Astrocyte of the cerebellum (primary cell): ENCODE measurements at regions not wholly inside any gene's neighbourhood (a gene's known extent, or its start where the extent isn't known, plus 50 kb on each side); places are given as distances from the start of the nearest gene placed in this dataset.
A peak's percentile ranks its signal among the peaks of the same experiment; 100 is the strongest.

Experiments used
- DNase-seq: peaks from one replicate; pipeline ENCODE4 v3.0.0-alpha.2; 2011; ENCODE audit warnings: low read depth
- H3K4me3 ChIP-seq: 2 replicates; pipeline ENCODE4 v1.5.1; 2011; ENCODE audit warnings: mild to moderate bottlenecking, low read depth, low read length, moderate library complexity
- in situ Hi-C: cut with HindIII; loops from 2 replicates; pipeline ENCODE4 v1.10.0; 2017; ENCODE audit warnings: low sequenced_read_pairs
- TF ChIP-seq, protein P1 (sequence below): IDR thresholded peaks from 2 replicates; pipeline ENCODE4 v1.5.1; 2012; ENCODE audit warnings: low read length, low read depth, moderate library complexity, mild to moderate bottlenecking; ENCODE audit errors: missing control alignments

DNA sequence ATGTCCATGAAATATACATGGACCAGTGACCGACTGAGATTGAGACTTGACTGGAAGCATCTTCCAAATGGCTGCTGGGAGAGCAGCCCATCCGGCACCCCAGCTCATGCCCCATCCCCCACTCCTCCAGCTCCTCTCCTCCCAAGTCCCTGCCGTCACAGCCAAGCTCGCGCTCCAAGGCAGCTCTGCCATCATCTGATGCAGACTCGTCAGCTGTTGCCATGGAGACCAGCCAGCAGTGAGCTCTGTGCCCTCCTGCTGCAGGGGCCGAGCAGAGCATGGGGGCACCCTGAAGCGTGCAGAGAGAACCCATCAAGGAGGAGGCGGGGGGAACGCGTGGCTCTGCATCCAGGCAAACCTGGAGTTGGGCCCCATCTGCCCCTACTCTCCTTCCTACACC is 74.5 kb upstream of the TNRC6C start:
- no peak for DNase-seq
- in situ Hi-C loops, result no loop called here
- H3K4me3 ChIP-seq, result no peak overlapping the region
- TF ChIP-seq, protein P1, sequence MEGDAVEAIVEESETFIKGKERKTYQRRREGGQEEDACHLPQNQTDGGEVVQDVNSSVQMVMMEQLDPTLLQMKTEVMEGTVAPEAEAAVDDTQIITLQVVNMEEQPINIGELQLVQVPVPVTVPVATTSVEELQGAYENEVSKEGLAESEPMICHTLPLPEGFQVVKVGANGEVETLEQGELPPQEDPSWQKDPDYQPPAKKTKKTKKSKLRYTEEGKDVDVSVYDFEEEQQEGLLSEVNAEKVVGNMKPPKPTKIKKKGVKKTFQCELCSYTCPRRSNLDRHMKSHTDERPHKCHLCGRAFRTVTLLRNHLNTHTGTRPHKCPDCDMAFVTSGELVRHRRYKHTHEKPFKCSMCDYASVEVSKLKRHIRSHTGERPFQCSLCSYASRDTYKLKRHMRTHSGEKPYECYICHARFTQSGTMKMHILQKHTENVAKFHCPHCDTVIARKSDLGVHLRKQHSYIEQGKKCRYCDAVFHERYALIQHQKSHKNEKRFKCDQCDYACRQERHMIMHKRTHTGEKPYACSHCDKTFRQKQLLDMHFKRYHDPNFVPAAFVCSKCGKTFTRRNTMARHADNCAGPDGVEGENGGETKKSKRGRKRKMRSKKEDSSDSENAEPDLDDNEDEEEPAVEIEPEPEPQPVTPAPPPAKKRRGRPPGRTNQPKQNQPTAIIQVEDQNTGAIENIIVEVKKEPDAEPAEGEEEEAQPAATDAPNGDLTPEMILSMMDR, result no peak

DNA sequence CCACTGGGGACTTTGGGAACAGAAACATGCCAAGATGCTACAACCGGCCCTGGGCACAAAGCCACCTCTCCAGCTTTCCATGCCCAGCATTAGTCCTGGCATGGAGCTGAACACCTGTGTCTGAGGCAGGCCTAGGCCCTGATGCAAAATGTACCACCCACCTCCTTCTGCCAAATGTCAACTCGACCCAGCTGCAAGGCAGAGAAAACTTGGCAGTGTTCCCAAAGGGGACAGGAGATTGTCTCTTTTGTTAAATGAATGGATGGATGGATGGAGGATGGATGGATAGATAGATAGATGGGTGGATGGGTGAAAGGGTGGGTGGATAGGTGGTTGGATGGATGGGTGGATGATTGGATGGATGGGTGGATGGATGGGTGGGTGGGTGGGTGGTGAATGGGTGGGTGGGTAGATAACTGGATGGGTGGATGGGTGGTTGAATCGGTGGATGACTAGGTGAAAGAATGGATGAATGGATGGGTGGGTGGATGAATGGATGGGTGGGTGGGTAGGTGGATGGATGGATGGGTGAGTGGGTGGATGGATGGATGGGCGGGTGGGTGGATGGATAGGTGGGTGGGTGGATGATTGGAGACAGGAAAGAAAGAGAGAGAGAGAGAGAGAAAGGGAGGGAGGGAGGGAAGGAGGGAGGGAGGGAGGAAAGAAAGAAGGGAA is 73.4 kb upstream of the TNRC6C start:
- TF ChIP-seq, protein P1, result no peak
- no peak for DNase-seq
- H3K4me3 ChIP-seq, result no peak overlapping the region
- in situ Hi-C loops, result no loop called here

DNA sequence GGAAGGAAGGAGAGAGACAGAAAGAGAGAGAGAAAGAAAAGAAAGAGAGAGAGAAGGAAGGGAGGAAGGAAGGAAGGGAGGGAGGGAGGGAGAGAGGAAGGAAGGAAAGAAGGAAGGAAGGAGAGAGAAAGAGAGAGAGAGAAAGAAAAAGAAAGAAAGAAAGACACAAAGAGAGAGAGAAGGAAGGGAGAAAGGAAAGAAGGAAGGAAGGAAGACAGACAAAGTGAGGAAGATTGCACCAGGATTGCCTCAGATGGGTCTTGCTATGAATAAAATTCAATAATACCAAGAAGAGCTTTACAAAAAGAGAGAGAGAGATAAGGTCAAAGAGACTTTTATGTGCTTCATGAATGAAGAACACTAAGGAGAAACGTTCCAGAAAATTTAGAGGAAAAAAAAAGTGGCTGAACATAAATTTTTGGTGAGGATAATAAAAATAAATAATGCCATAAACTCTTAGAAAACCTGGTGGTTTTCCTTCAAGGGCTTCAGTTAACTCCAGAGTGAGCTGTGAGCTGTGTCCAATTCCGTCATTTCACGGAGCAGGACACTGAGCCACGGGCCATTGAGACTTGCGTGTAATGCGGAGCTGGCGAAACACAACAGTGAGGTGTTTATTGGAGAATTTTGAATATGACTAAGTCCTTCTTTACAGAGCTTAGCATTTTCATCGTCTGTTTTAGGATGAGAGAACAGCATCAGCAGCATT is 72.7 kb upstream of the TNRC6C start:
- DNase-seq, result no peak
- H3K4me3 ChIP-seq, result no peak overlapping the region
- TF ChIP-seq, protein P1, result no peak
- in situ Hi-C loops, result no loop called here

DNA sequence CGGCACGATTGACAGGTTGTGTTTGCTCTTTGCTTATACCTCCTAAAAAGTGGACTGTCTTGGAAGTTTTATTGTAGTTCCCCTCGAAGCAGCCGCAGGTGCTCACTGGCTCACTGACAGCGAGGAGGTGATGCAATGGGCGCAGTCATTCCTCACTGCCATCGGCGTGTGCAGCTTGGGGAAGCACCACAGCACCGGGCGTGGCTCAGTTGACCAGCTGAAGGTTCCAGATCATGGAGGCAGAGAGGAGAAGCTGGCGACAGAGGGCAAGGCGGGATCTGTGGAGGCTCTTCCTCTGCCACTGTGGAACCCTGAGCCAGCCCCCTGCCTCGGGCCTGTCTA is 72.1 kb upstream of the TNRC6C start:
- in situ Hi-C loops, result no loop called here
- no peak overlapping the region for H3K4me3 ChIP-seq
- DNase-seq, result no peak
- TF ChIP-seq, protein P1, result no peak

DNA sequence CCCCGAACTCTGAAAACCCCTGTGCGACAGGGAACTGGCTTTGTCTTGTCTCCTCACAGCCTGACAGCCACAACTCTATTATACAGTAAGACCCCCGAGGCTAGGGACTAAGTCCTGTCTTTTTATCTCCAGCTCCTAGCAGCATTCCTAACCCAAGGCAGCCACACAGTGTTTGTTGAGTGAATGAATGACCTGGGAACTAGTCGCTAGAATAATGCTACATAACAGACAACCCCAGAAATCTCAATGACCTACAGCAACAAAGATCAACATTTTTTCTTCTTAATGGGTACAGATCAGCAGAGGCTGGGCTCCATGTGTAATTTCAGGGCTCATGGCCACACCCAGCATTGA is 71.4 kb upstream of the TNRC6C start:
- TF ChIP-seq, protein P1, result no peak
- H3K4me3 ChIP-seq, result no peak overlapping the region
- no peak for DNase-seq
- in situ Hi-C loops, result no loop called here

DNA sequence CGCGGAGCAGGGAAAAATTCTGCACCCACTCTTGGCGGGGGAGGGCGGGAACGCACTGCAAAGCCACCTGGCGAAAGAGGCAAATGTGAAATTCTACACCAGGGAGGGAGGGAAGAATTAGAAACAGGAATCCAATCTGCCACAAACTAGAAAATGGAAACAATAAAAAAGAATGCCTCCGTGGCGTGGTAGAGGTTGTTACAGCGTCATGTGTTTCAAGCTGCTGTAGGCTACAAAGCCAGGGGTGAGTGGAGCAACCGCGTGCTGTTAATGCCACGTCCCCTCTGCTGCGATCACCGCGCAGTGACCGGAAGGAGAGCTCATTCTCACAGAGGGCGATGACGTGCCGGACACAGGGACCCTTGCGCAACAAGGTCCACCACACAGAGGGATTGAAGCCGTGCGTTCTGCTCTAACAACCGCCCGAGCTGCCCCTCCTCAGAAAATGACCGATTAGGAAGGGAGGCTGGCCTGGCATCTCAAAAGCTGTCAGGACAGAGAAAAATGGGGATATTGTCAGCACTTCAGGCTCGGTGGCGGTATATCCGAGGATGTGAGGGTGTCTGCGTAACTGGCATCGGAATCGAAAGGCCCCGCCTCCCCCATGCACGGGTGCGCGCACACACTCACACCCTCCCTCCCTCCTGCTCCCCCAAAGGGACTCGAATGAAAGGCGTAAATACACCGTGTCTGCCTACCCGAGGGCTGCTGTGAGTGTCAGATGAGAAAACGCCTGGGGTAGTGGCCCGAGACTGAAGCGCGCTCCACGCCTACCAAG is 70.8 kb upstream of the TNRC6C start:
- TF ChIP-seq, protein P1, result no peak
- H3K4me3 ChIP-seq, result peak overlapping the region; percentile 48
- in situ Hi-C loops, result no loop called here
- DNase-seq, result peak; percentile 27
